H9 (cell line): ENCODE measurements at regions not wholly inside any gene's neighbourhood (a gene's known extent, or its start where the extent isn't known, plus 50 kb on each side); places are given as distances from the start of the nearest gene placed in this dataset.

Experiments
- DNase-seq: peaks from one replicate; pipeline ENCODE4 v3.0.0-alpha.2; 2017
- H2AFZ ChIP-seq: one replicate; pipeline ENCODE4 v1.6.1; 2013; ENCODE audit warnings: mild to moderate bottlenecking, low read length, control low read depth, moderate library complexity
- H2AK5ac ChIP-seq: 2 replicates; pipeline ENCODE4 v1.6.1; 2013; ENCODE audit warnings: low read length, control low read depth, mixed read lengths; ENCODE audit not compliant: insufficient read length
- H2BK120ac ChIP-seq: one replicate; pipeline ENCODE4 v1.6.1; 2013; ENCODE audit warnings: low read depth, mild to moderate bottlenecking, low read length, control low read depth, inconsistent platforms; ENCODE audit not compliant: poor library complexity, severe bottlenecking
- H2BK12ac ChIP-seq: 2 replicates; pipeline ENCODE4 v1.6.1; 2013; ENCODE audit warnings: low read length, control low read depth, mixed read lengths, low read depth; ENCODE audit not compliant: insufficient read length
- H2BK15ac ChIP-seq: 2 replicates; pipeline ENCODE4 v1.6.1; 2013; ENCODE audit warnings: low read depth, low read length, control low read depth
- H2BK20ac ChIP-seq: one replicate; pipeline ENCODE4 v1.6.1; 2013; ENCODE audit warnings: low read depth, mild to moderate bottlenecking, low read length, control low read depth, inconsistent platforms; ENCODE audit not compliant: poor library complexity, severe bottlenecking
- H2BK5ac ChIP-seq: 2 replicates; pipeline ENCODE4 v1.6.1; 2013; ENCODE audit warnings: low read length, control low read depth, mixed read lengths; ENCODE audit not compliant: insufficient read length
- H3K14ac ChIP-seq: 2 replicates; pipeline ENCODE4 v1.6.1; 2013; ENCODE audit warnings: low read length, control low read depth; ENCODE audit not compliant: insufficient read depth
- H3K18ac ChIP-seq: 2 replicates; pipeline ENCODE4 v1.6.1; 2013; ENCODE audit warnings: low read depth, mild to moderate bottlenecking, mixed read lengths, low read length, control low read depth; ENCODE audit not compliant: insufficient read length
- H3K23ac ChIP-seq: 2 replicates; pipeline ENCODE4 v1.6.1; 2013; ENCODE audit warnings: low read length, control low read depth, mixed read lengths, low read depth; ENCODE audit not compliant: insufficient read length
- H3K23me2 ChIP-seq: 2 replicates; pipeline ENCODE4 v1.6.1; 2013; ENCODE audit warnings: low read depth, mild to moderate bottlenecking, mixed read lengths, low read length, control low read depth; ENCODE audit not compliant: insufficient read length, poor library complexity, severe bottlenecking
- H3K27ac ChIP-seq: 2 replicates; pipeline ENCODE4 v1.5.1; 2013; ENCODE audit warnings: low read length, control low read depth, mixed read lengths, low read depth; ENCODE audit not compliant: insufficient read length
- H3K27me3 ChIP-seq: 2 replicates; pipeline ENCODE4 v1.6.1; 2013; ENCODE audit warnings: low read length, control low read depth, inconsistent platforms; ENCODE audit not compliant: insufficient read depth
- H3K4ac ChIP-seq: 2 replicates; pipeline ENCODE4 v1.6.1; 2013; ENCODE audit warnings: low read depth, mild to moderate bottlenecking, control low read depth, inconsistent platforms, low read length, moderate library complexity
- H3K4me1 ChIP-seq: 2 replicates; pipeline ENCODE4 v1.6.1; 2013; ENCODE audit warnings: low read length, control low read depth, inconsistent platforms; ENCODE audit not compliant: insufficient read depth
- H3K4me2 ChIP-seq: 2 replicates; pipeline ENCODE4 v1.6.1; 2013; ENCODE audit warnings: low read length, control low read depth, mixed read lengths; ENCODE audit not compliant: insufficient read length, insufficient read depth
- H3K56ac ChIP-seq: 2 replicates; pipeline ENCODE4 v1.6.1; 2013; ENCODE audit warnings: low read depth, mild to moderate bottlenecking, mixed read lengths, low read length, control low read depth; ENCODE audit not compliant: insufficient read length
- H3K79me1 ChIP-seq: 2 replicates; pipeline ENCODE4 v1.6.1; 2013; ENCODE audit warnings: low read depth, mild to moderate bottlenecking, moderate library complexity, low read length, control low read depth, inconsistent platforms; ENCODE audit not compliant: insufficient read depth, poor library complexity, severe bottlenecking
- H3K79me2 ChIP-seq: 2 replicates; pipeline ENCODE4 v1.6.1; 2013; ENCODE audit warnings: low read length, control low read depth, inconsistent platforms; ENCODE audit not compliant: insufficient read depth
- H3K9ac ChIP-seq: 2 replicates; pipeline ENCODE4 v1.6.1; 2013; ENCODE audit warnings: low read length, control low read depth, mixed read lengths; ENCODE audit not compliant: insufficient read length; ENCODE audit errors: extremely low read depth
- H3K9me3 ChIP-seq: one replicate; pipeline ENCODE4 v1.6.1; 2013; ENCODE audit warnings: low read depth, low read length, inconsistent platforms; ENCODE audit not compliant: control insufficient read depth
- H3T11ph ChIP-seq: one replicate; pipeline ENCODE4 v1.6.1; 2013; ENCODE audit warnings: mild to moderate bottlenecking, low read length, control low read depth, inconsistent platforms
- H4K20me1 ChIP-seq: one replicate; pipeline ENCODE4 v1.6.1; 2013; ENCODE audit not compliant: control insufficient read depth, insufficient read length, insufficient read depth
- H4K5ac ChIP-seq: 2 replicates; pipeline ENCODE4 v1.6.1; 2013; ENCODE audit warnings: low read depth, mild to moderate bottlenecking, mixed read lengths, low read length, control low read depth; ENCODE audit not compliant: insufficient read length
- H4K8ac ChIP-seq: replicated peaks from 2 replicates; pipeline ENCODE4 v1.6.1; 2013; ENCODE audit warnings: low read length, control low read depth, mixed read lengths, low read depth; ENCODE audit not compliant: insufficient read length
- H4K91ac ChIP-seq: 2 replicates; pipeline ENCODE4 v1.6.1; 2013; ENCODE audit warnings: low read depth, mild to moderate bottlenecking, moderate library complexity, mixed read lengths, low read length, control low read depth; ENCODE audit not compliant: insufficient read length
- H3K27ac Mint-ChIP-seq, 3 experiments: 2 replicates in 2 of 3; 3 replicates in 1 of 3; pipeline ENCODE4 v1.8.0; 2020 to 2021; ENCODE audit warnings: mixed read lengths in 3 of 3, mild to moderate bottlenecking in 1 of 3, moderate library complexity in 1 of 3
- H3K27me3 Mint-ChIP-seq: 2 replicates; pipeline ENCODE4 v1.8.0; 2021; ENCODE audit warnings: low read depth, mild to moderate bottlenecking, moderate library complexity, mixed read lengths
- H3K36me3 Mint-ChIP-seq, 3 experiments: 2 replicates in 2 of 3; 3 replicates in 1 of 3; pipeline ENCODE4 v1.8.0; 2020 to 2021; ENCODE audit warnings: low read depth in 3 of 3, mixed read lengths in 3 of 3; ENCODE audit not compliant: insufficient read depth in 1 of 3
- H3K4me1 Mint-ChIP-seq, 2 experiments: 2 replicates each; pipeline ENCODE4 v1.8.0; 2020; ENCODE audit warnings: mixed read lengths in 2 of 2
- H3K4me3 Mint-ChIP-seq, 2 experiments: 2 replicates in 1 of 2; 3 replicates in 1 of 2; pipeline ENCODE4 v1.8.0; 2020 to 2021; ENCODE audit warnings: mild to moderate bottlenecking in 2 of 2, mixed read lengths in 2 of 2, moderate library complexity in 1 of 2
- H3K9me3 Mint-ChIP-seq, 2 experiments: 2 replicates in 1 of 2; 3 replicates in 1 of 2; pipeline ENCODE4 v1.8.0; 2020; ENCODE audit warnings: mild to moderate bottlenecking in 2 of 2, mixed read lengths in 2 of 2, moderate library complexity in 1 of 2
- CTCF ChIP-seq: fragments of 200-600 bp; sonication (generic); conservative IDR thresholded peaks from 3 replicates; pipeline ENCODE4 v1.8.0; 2021; ENCODE audit warnings: antibody characterized with exemption, mild to moderate bottlenecking
- WGBS: extraction: QIAGEN DNeasy Blood & Tissue Kit; methylation state at CpG from one replicate; pipeline ENCODE4 v1.1.7; 2013; ENCODE audit warnings: missing lambda C conversion rate, low lambda C conversion rate, mixed read lengths; ENCODE audit not compliant: insufficient read length; ENCODE audit errors: extremely low coverage; 5-methylcytosine and 5-hydroxymethylcytosine counted together

GRCh38 chr6:103820148-103820547 is 1039.6 kb downstream of the HACE1 start:
- H3K23ac ChIP-seq = no peak overlapping the region
- H3K79me1 ChIP-seq = no peaks in the 10 kb centered on the region
- Mint-ChIP-seq H3K27me3 (no peaks in the 10 kb centered on the region; the same call in 1 of the 2 replicates), H3K4me1 (peaks cover 0 to 5% of the 10 kb centered on the region in 2 experiments; a peak in 2 of 4 replicates), H3K27ac (no peak overlapping the region; a peak in 1 of 7 replicates), H3K9me3 (peaks cover 0 to 2% of the 10 kb centered on the region in 2 experiments; a peak in 1 of 5 replicates), H3K36me3 (peaks cover 0 to 1% (median 0%) of the 10 kb centered on the region in 3 experiments; a peak in 1 of 7 replicates), H3K4me3 (no peak overlapping the region)
- no peak overlapping the region for H3K27ac ChIP-seq
- H3K56ac ChIP-seq = no peak overlapping the region
- H4K20me1 ChIP-seq = no peaks in the 10 kb centered on the region
- no peaks in the 10 kb centered on the region for H3K27me3 ChIP-seq
- no peaks in the 10 kb centered on the region for H3K23me2 ChIP-seq
- no peak overlapping the region for H3K9ac ChIP-seq
- no peak overlapping the region for H3K18ac ChIP-seq
- no peak overlapping the region for H3T11ph ChIP-seq
- no peak overlapping the region for H2BK5ac ChIP-seq
- H2BK12ac ChIP-seq = no peak overlapping the region
- WGBS = no CpG with 5 or more reads among the region's 3 CpGs
- no peak for TF ChIP-seq CTCF
- DNase-seq = no peak
- no peak overlapping the region for H4K5ac ChIP-seq
- H2BK120ac ChIP-seq = no peak overlapping the region
- no peak overlapping the region for H3K14ac ChIP-seq
- no peak overlapping the region for H3K4me2 ChIP-seq
- no peaks in the 10 kb centered on the region for H3K79me2 ChIP-seq
- no peak overlapping the region for H2BK15ac ChIP-seq
- H2AFZ ChIP-seq = no peak overlapping the region
- H3K4ac ChIP-seq = no peak overlapping the region
- H4K91ac ChIP-seq = no peak overlapping the region
- no peak overlapping the region for H2BK20ac ChIP-seq
- H4K8ac ChIP-seq = peak overlapping the region; percentile 67
- H3K9me3 ChIP-seq = no peaks in the 10 kb centered on the region
- H3K4me1 ChIP-seq = no peaks in the 10 kb centered on the region
- H2AK5ac ChIP-seq = no peak overlapping the region
